GM12864 (cell line): ENCODE measurements at regions not wholly inside any gene's neighbourhood (a gene's known extent, or its start where the extent isn't known, plus 50 kb on each side); places are given as distances from the start of the nearest gene placed in this dataset.

Experiments used
- DNase-seq: peaks from one replicate; pipeline ENCODE4 v3.0.0-alpha.2; 2011; ENCODE audit warnings: low read depth
- H3K4me3 ChIP-seq: 2 replicates; pipeline ENCODE4 v1.5.1; 2011; ENCODE audit warnings: mild to moderate bottlenecking, low read depth, low read length, control low read depth
- TF ChIP-seq, protein P1 (sequence below): IDR thresholded peaks from 2 replicates; pipeline ENCODE4 v1.5.1; 2011; ENCODE audit warnings: low read depth, mild to moderate bottlenecking, moderate library complexity, low read length, control low read depth, inconsistent platforms; ENCODE audit errors: missing control alignments

DNA sequence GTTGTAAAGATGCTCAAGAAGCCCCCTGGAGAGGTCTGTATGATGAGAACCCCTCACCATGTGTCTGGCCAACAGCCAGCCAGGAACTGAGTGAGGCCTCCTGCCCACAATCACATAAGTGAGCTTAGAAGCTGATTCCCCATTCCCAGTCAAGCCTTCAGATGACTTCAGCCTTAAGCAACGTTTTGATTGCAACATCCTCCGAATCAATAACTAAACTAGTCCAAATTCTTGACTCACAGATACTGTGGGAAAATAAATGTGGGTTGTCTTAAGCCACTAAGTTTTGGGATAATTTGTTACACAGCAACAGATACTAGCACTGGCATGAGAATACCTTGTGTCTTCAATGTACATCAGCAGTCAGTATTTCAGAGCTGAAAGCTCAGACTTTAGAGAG is 54.5 kb upstream of the HS3ST4 start:
- TF ChIP-seq, protein P1, sequence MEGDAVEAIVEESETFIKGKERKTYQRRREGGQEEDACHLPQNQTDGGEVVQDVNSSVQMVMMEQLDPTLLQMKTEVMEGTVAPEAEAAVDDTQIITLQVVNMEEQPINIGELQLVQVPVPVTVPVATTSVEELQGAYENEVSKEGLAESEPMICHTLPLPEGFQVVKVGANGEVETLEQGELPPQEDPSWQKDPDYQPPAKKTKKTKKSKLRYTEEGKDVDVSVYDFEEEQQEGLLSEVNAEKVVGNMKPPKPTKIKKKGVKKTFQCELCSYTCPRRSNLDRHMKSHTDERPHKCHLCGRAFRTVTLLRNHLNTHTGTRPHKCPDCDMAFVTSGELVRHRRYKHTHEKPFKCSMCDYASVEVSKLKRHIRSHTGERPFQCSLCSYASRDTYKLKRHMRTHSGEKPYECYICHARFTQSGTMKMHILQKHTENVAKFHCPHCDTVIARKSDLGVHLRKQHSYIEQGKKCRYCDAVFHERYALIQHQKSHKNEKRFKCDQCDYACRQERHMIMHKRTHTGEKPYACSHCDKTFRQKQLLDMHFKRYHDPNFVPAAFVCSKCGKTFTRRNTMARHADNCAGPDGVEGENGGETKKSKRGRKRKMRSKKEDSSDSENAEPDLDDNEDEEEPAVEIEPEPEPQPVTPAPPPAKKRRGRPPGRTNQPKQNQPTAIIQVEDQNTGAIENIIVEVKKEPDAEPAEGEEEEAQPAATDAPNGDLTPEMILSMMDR, result no peak
- no peak for DNase-seq
- H3K4me3 ChIP-seq, result no peak overlapping the region

DNA sequence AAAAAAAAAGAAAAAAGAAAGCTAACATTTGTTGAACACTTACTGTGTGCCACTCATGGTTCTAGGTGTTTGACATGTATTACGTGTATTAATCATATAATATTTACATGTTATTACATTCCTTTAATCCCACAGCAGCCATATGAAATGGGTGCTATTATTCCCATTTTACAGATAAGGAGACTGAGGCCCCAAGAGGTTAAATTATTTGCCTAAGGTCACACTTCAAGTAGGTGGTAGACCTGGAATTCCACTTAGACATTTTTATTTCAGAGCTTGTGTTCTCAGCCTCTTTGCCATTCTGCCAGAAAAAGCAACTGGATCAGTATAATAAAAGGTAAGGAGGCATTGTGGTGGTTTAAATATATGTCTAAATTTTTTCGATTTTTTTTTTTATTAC is 55.1 kb upstream of the HS3ST4 start:
- no peak for DNase-seq
- H3K4me3 ChIP-seq, result no peak overlapping the region
- TF ChIP-seq, protein P1, result no peak

DNA sequence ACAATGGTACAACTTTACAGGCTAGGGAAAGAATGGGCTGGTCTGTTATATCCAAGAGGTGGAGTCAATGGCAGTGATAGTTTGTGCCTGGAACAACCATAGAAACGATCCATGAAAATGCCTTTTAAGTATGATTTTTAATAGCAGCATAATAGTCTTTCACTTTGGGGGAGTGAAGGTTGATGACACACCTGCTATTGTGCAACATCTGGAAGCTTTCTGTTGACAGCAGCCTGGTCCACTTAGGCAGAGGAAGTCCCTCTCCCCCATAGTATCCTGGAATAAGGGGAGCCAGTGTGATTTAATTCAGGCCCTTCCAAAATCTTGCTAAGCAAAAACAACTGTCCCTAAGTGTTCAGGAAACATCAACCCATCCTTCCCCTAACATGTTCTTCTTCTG is 56.3 kb upstream of the HS3ST4 start:
- TF ChIP-seq, protein P1, result no peak
- no peak for DNase-seq
- H3K4me3 ChIP-seq, result no peak overlapping the region

DNA sequence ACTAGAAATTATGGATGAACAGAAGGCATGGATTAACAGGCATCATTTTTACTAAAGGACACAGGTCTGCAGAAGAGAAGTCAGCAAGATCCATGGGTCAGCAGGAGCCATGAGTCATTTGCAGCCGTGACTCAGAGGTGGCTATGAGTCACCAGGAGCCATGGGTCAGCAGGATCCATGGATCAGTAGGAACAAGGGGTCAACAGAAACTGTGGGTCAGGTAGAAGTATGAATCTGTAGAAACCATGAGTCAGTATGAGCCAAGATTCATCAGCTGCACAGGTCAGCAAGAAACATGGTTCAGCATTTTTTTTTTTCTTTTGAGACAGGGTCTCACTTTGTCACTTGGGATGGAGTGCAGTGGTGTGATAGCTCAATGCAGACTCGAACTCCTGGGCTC is 58.2 kb upstream of the HS3ST4 start:
- H3K4me3 ChIP-seq, result no peak overlapping the region
- peak; percentile 8 for DNase-seq
- TF ChIP-seq, protein P1, result no peak

DNA sequence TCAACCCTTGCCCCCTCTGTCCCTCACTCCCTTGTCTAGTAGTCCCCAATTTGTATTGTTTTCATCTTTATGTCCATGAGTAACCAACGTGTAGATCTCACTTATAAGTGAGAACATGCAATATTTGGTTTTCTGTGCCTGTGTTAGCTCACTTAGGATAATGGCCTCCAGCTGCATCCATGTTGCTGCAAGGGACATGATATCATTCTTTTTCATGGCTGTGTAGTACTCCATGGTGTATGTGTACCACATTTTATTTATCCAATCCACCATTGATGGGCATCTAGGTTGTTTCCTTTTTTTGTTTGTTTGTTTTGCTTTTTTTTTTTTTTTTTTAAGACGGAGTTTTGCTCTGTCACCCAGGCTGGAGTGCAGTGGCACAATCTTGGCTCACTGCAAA is 63.0 kb upstream of the HS3ST4 start:
- H3K4me3 ChIP-seq, result no peak overlapping the region
- DNase-seq, result no peak
- TF ChIP-seq, protein P1, result no peak

DNA sequence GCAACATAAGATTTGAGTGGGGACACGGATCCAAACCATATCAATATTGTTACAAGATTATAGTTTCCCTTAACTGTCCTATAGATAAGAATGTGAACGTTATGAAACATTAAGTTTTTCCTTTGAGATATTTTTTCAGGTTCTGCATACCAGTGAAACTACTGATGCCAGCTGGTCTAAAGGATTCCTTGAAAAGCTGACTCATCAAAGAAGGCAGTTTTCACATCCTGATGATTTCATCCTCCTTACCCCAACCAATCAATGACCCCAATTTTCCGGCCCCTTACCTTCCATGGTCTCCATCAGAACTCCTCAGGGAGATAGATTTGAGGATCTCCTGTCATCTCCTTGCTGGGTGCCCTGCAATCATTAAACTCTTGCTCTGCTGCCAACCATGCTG is 64.1 kb upstream of the HS3ST4 start:
- DNase-seq, result no peak
- no peak overlapping the region for H3K4me3 ChIP-seq
- TF ChIP-seq, protein P1, result no peak

DNA sequence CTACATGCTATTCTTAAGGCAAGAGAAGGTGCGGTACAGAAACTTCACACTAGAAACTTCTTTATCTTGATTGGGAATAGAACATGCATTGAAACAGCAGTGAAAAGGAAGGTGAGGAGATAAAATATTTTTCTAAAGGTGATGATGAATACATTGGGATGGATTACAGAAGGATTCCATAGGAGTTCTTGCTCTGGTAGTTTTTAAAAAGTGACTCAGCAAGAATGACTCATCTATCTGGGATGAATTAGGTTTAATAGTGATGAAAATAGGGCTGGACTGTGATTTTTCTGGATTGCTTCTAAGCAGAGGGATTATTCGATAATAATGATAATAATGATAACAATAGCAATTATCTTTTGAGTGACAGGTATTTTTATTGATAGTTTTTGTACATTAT is 65.6 kb upstream of the HS3ST4 start:
- H3K4me3 ChIP-seq, result no peak overlapping the region
- no peak for DNase-seq

More for the DNA sequence above, 65.6 kb upstream of the HS3ST4 start:
- TF ChIP-seq, protein P1, result no peak
